SU-DHL-6 (cell line): ENCODE measurements at regions not wholly inside any gene's neighbourhood (a gene's known extent, or its start where the extent isn't known, plus 50 kb on each side); places are given as distances from the start of the nearest gene placed in this dataset.

Source experiments
- H2AFZ ChIP-seq: fragments of 200-600 bp; sonication (generic); 2 replicates; pipeline ENCODE4 v1.6.1; 2014; ENCODE audit warnings: low read depth, mild to moderate bottlenecking, moderate library complexity, mixed read lengths, antibody characterized with exemption, low read length; ENCODE audit not compliant: severe bottlenecking
- H3F3A ChIP-seq: fragments of 200-600 bp; shearing (Covaris generic); 2 replicates; pipeline ENCODE4 v1.6.0; 2016; ENCODE audit warnings: antibody characterized with exemption, mild to moderate bottlenecking; ENCODE audit not compliant: insufficient read depth
- H3K27ac ChIP-seq: fragments of 200-600 bp; sonication (generic); 2 replicates; pipeline ENCODE4 v1.5.1; 2016; ENCODE audit warnings: low read depth, mild to moderate bottlenecking, low read length, moderate library complexity, mixed read lengths
- H3K27me3 ChIP-seq: fragments of 200-600 bp; sonication (generic), shearing (Covaris generic); 2 replicates; pipeline ENCODE4 v1.6.0; 2014; ENCODE audit warnings: mild to moderate bottlenecking, low read length
- H3K36me3 ChIP-seq: fragments of 200-600 bp; sonication (generic); 2 replicates; pipeline ENCODE4 v1.6.1; 2014; ENCODE audit warnings: mild to moderate bottlenecking, low read length, mixed read lengths
- H3K4me2 ChIP-seq: fragments of 300-600, 200-600 bp; shearing (Covaris generic), sonication (generic); 2 replicates; pipeline ENCODE4 v1.6.0; 2014; ENCODE audit warnings: low read length, low read depth, mild to moderate bottlenecking; ENCODE audit not compliant: poor library complexity, severe bottlenecking
- H3K4me3 ChIP-seq: fragments of 200-600 bp; sonication (generic); 2 replicates; pipeline ENCODE4 v1.5.1; 2014; ENCODE audit warnings: antibody characterized with exemption, low read length, mild to moderate bottlenecking, mixed read lengths; ENCODE audit not compliant: insufficient read depth, poor library complexity, severe bottlenecking
- H3K79me2 ChIP-seq: fragments of 200-600 bp; sonication (generic); 2 replicates; pipeline ENCODE4 v1.6.1; 2014; ENCODE audit warnings: mild to moderate bottlenecking, low read length, moderate library complexity; ENCODE audit not compliant: insufficient read depth
- H3K9ac ChIP-seq: fragments of 200-600 bp; sonication (generic); 2 replicates; pipeline ENCODE4 v1.7.0; 2014; ENCODE audit warnings: mild to moderate bottlenecking, low read length
- H3K9me2 ChIP-seq: fragments of 200-600 bp; sonication (generic); replicated peaks from 2 replicates; pipeline ENCODE4 v1.6.1; 2014; ENCODE audit warnings: low read length; ENCODE audit not compliant: insufficient read depth
- H3K9me3 ChIP-seq: fragments of 200-600 bp; sonication (generic); 2 replicates; pipeline ENCODE4 v1.6.1; 2014; ENCODE audit warnings: low read length, mixed read lengths; ENCODE audit not compliant: insufficient read depth
- H4K20me1 ChIP-seq: fragments of 200-600 bp; sonication (generic); 2 replicates; pipeline ENCODE4 v1.6.1; 2014; ENCODE audit warnings: low read depth, mild to moderate bottlenecking, antibody characterized with exemption, low read length, moderate library complexity, mixed read lengths
- CTCF ChIP-seq: fragments of 200-600 bp; sonication (generic); IDR thresholded peaks from one replicate; pipeline ENCODE4 v1.5.1; 2017; ENCODE audit warnings: antibody characterized with exemption, mild to moderate bottlenecking, low read length, moderate library complexity; ENCODE audit not compliant: insufficient read depth, poor library complexity, severe bottlenecking
- EZH2phosphoT487 ChIP-seq: fragments of 200-600 bp; sonication (generic), shearing (Covaris generic); conservative IDR thresholded peaks from 2 replicates; pipeline ENCODE4 v1.6.1; 2018; ENCODE audit warnings: mild to moderate bottlenecking, antibody characterized with exemption, low read length, moderate library complexity, mixed read lengths

- Histone ChIP-seq H3F3A (no peaks in the 10 kb centered on the region), H3K4me3 (no peak overlapping the region), H3K79me2 (no peaks in the 10 kb centered on the region), H2AFZ (no peak overlapping the region), H3K9ac (no peak overlapping the region), H4K20me1 (no peaks in the 10 kb centered on the region), H3K4me2 (no peak overlapping the region), H3K27ac (no peak overlapping the region), H3K9me3 (no peaks in the 10 kb centered on the region), H3K36me3 (no peaks in the 10 kb centered on the region), H3K9me2 (no peaks in the 10 kb centered on the region), H3K27me3 (no peaks in the 10 kb centered on the region)
- TF ChIP-seq CTCF (no peak), EZH2phosphoT487 (no peak)
Measured at GRCh38 chr3:194271460-194272035, 79.6 kb downstream of the CPN2 start.

- Histone ChIP-seq H3K9me3 (no peaks in the 10 kb centered on the region), H3K9me2 (no peaks in the 10 kb centered on the region), H3F3A (no peaks in the 10 kb centered on the region), H2AFZ (no peak overlapping the region), H3K79me2 (no peaks in the 10 kb centered on the region), H3K27ac (no peak overlapping the region), H3K36me3 (no peaks in the 10 kb centered on the region), H3K4me3 (no peak overlapping the region), H4K20me1 (no peaks in the 10 kb centered on the region), H3K9ac (no peak overlapping the region), H3K27me3 (no peaks in the 10 kb centered on the region), H3K4me2 (no peak overlapping the region)
- TF ChIP-seq CTCF (no peak), EZH2phosphoT487 (no peak)
Measured at GRCh38 chr3:194272221-194272620, 78.9 kb downstream of the CPN2 start.

- no peaks in the 10 kb centered on the region for H3K79me2 ChIP-seq
- no peaks in the 10 kb centered on the region for H3F3A ChIP-seq
- H3K9me3 ChIP-seq, result no peaks in the 10 kb centered on the region
- no peaks in the 10 kb centered on the region for H3K9me2 ChIP-seq
- no peak overlapping the region for H3K4me2 ChIP-seq
- no peak overlapping the region for H3K4me3 ChIP-seq
- H3K27ac ChIP-seq, result no peak overlapping the region
- TF ChIP-seq EZH2phosphoT487 (no peak), CTCF (no peak)
- H3K27me3 ChIP-seq, result no peaks in the 10 kb centered on the region
- H3K36me3 ChIP-seq, result no peaks in the 10 kb centered on the region
- H4K20me1 ChIP-seq, result no peaks in the 10 kb centered on the region
- no peak overlapping the region for H3K9ac ChIP-seq
- H2AFZ ChIP-seq, result no peak overlapping the region
Measured at GRCh38 chr3:194272861-194273742, 78.0 kb downstream of the CPN2 start.
